ENCODE measurements at regions not wholly inside any gene's neighbourhood (a gene's known extent, or its start where the extent isn't known, plus 50 kb on each side); places are given as distances from the start of the nearest gene placed in this dataset.
A peak's percentile ranks its signal among the peaks of the same experiment; 100 is the strongest.

DNA sequence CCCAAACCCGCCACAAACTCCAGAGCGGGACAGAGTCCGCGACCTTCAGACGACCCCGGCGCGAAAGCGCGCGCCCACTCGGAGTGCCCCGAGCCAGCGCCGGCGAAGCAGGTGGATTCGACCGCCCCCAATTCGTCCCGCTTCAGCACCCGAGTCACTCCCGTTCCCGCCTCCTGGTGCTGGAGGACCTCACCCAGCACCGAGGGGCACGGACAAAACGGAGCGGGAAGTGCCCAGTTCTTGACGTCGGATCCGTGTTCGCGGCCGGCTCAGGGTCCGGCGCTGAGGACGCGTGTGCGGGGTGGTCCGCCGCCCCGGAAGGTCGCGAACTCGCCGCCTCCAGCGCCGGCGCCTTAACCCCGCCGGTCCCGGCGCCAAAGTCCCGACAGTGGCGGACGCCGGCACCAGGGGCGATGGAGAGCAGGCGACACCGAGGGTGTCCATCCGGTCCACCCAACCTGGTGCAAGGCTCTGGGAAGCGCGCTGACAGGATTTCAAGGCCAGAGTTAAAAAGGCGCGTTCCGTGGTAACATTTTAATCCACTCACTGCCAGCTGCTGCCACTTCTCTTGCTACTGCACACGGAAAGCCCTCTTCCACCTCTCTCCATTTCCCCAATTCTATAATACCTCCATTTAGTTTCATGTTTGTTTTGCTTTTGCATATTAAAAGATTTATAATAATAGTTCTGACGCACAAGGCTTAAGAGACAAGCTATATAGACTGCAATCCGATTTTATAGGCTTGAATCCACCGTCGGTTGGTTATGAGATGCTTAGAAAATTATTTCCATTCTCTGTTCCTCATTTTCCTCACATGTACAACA lies 240.0 kb upstream of the CPNE8 start (continued):
- TF ChIP-seq, protein P1, sequence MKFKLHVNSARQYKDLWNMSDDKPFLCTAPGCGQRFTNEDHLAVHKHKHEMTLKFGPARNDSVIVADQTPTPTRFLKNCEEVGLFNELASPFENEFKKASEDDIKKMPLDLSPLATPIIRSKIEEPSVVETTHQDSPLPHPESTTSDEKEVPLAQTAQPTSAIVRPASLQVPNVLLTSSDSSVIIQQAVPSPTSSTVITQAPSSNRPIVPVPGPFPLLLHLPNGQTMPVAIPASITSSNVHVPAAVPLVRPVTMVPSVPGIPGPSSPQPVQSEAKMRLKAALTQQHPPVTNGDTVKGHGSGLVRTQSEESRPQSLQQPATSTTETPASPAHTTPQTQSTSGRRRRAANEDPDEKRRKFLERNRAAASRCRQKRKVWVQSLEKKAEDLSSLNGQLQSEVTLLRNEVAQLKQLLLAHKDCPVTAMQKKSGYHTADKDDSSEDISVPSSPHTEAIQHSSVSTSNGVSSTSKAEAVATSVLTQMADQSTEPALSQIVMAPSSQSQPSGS (IDR thresholded peaks at IDR 0.05; ENCODE audit: low read length): no peak
- TF ChIP-seq SRF (IDR thresholded peaks at IDR 0.05; ENCODE audit: low read depth, low read length): no peak
- TF ChIP-seq, protein P2, sequence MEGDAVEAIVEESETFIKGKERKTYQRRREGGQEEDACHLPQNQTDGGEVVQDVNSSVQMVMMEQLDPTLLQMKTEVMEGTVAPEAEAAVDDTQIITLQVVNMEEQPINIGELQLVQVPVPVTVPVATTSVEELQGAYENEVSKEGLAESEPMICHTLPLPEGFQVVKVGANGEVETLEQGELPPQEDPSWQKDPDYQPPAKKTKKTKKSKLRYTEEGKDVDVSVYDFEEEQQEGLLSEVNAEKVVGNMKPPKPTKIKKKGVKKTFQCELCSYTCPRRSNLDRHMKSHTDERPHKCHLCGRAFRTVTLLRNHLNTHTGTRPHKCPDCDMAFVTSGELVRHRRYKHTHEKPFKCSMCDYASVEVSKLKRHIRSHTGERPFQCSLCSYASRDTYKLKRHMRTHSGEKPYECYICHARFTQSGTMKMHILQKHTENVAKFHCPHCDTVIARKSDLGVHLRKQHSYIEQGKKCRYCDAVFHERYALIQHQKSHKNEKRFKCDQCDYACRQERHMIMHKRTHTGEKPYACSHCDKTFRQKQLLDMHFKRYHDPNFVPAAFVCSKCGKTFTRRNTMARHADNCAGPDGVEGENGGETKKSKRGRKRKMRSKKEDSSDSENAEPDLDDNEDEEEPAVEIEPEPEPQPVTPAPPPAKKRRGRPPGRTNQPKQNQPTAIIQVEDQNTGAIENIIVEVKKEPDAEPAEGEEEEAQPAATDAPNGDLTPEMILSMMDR (IDR thresholded peaks at IDR 0.05; ENCODE audit: control extremely low read depth in 1 of 3, insufficient read depth in 1 of 3, low read depth in 1 of 3, low read length in 3 of 3): peak; percentile 46 to 66 (median 64)
- no peak for TF ChIP-seq CREB1 (IDR thresholded peaks at IDR 0.05)
- no peak for TF ChIP-seq MAFK (IDR thresholded peaks at IDR 0.05; ENCODE audit: low read depth, low read length)
- no peak for TF ChIP-seq HDAC6 (IDR thresholded peaks at IDR 0.05; ENCODE audit: low read depth, low read length)
- no peak for TF ChIP-seq RXRA (IDR thresholded peaks at IDR 0.05; ENCODE audit: insufficient read depth, low read depth, low read length)
- TF ChIP-seq FOSL1 (IDR thresholded peaks at IDR 0.05; ENCODE audit: insufficient read depth, low read depth, low read length): no peak
- TF ChIP-seq RNF2 (IDR thresholded peaks at IDR 0.05; ENCODE audit: borderline replicate concordance, low read depth, low read length, missing control alignments, poor library complexity, severe bottlenecking): no peak
- TF ChIP-seq EZH2 (IDR thresholded peaks at IDR 0.05; ENCODE audit: low read depth, low read length, severe bottlenecking): no peak
- no peak for TF ChIP-seq POU5F1 (IDR thresholded peaks at IDR 0.05; ENCODE audit: low read depth, low read length)
- no peak for TF ChIP-seq SIN3A (conservative IDR thresholded peaks at IDR 0.05 in 1 of 2, IDR thresholded peaks at IDR 0.05 in 1 of 2; ENCODE audit: low read depth in 1 of 2, low read length in 2 of 2)
- peak; percentile 42 to 52; a peak in 3 of 4 replicates for TF ChIP-seq RAD21 (IDR thresholded peaks at IDR 0.05 in 1 of 2, conservative IDR thresholded peaks at IDR 0.05 in 1 of 2; ENCODE audit: low read depth in 2 of 2, low read length in 2 of 2)
- no peak for TF ChIP-seq GABPA (IDR thresholded peaks at IDR 0.05; ENCODE audit: borderline replicate concordance, insufficient read depth, low read length)
- TF ChIP-seq PHF8 (conservative IDR thresholded peaks at IDR 0.05; ENCODE audit: low read depth, low read length): 0 out of 2 replicates have a peak, but pooled peaks have one; percentile 26
- 0 out of 2 replicates have a peak, but pooled peaks have one; percentile 44 for TF ChIP-seq RBBP5 (IDR thresholded peaks at IDR 0.05; ENCODE audit: borderline replicate concordance, low read depth, low read length)
- TF ChIP-seq, protein P3, sequence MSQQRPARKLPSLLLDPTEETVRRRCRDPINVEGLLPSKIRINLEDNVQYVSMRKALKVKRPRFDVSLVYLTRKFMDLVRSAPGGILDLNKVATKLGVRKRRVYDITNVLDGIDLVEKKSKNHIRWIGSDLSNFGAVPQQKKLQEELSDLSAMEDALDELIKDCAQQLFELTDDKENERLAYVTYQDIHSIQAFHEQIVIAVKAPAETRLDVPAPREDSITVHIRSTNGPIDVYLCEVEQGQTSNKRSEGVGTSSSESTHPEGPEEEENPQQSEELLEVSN (IDR thresholded peaks at IDR 0.05): peak; percentile 78; the same call in 1 of the 2 replicates
